Esophagus (tissue), 2 donors: ENCODE measurements at regions not wholly inside any gene's neighbourhood (a gene's known extent, or its start where the extent isn't known, plus 50 kb on each side); places are given as distances from the start of the nearest gene placed in this dataset.

Experiments used
- H3K27ac ChIP-seq, 2 donors: one replicate each; pipeline ENCODE4 v1.5.1; 2013; ENCODE audit warnings: low read depth in 2 of 2, mild to moderate bottlenecking in 2 of 2, inconsistent platforms in 1 of 2, low read length in 1 of 2, moderate library complexity in 1 of 2
- H3K27me3 ChIP-seq, 2 donors: one replicate each; pipeline ENCODE4 v1.6.1; 2013; ENCODE audit warnings: low read length in 2 of 2, control low read depth in 1 of 2, mild to moderate bottlenecking in 1 of 2; ENCODE audit not compliant: insufficient read depth in 2 of 2, control insufficient read depth in 1 of 2
- H3K36me3 ChIP-seq, 2 donors: one replicate each; pipeline ENCODE4 v1.6.1; 2013; ENCODE audit warnings: low read length in 1 of 2; ENCODE audit not compliant: control insufficient read depth in 2 of 2, insufficient read depth in 2 of 2
- H3K4me1 ChIP-seq, 2 donors: one replicate each; pipeline ENCODE4 v1.6.1; 2013; ENCODE audit warnings: low read length in 1 of 2; ENCODE audit not compliant: control insufficient read depth in 2 of 2, insufficient read depth in 2 of 2
- H3K4me3 ChIP-seq, 2 donors: one replicate each; pipeline ENCODE4 v1.5.1; 2013; ENCODE audit warnings: low read length in 2 of 2, mild to moderate bottlenecking in 2 of 2, low read depth in 1 of 2, moderate library complexity in 1 of 2
- H3K9me3 ChIP-seq, 2 donors: one replicate each; pipeline ENCODE4 v1.6.1; 2013; ENCODE audit warnings: mild to moderate bottlenecking in 2 of 2, low read depth in 1 of 2, low read length in 1 of 2, moderate library complexity in 1 of 2; ENCODE audit not compliant: control insufficient read depth in 2 of 2, insufficient read depth in 1 of 2
- WGBS, 2 donors: extraction: QIAGEN DNeasy Blood & Tissue Kit; methylation state at CpG; one replicate each; pipeline ENCODE4 v1.1.7; 2013; 5-methylcytosine and 5-hydroxymethylcytosine counted together
- donor health status: healthy with polysubstance abuse.
- donor health status: Bipolar disorder and iron deficiency.

DNA sequence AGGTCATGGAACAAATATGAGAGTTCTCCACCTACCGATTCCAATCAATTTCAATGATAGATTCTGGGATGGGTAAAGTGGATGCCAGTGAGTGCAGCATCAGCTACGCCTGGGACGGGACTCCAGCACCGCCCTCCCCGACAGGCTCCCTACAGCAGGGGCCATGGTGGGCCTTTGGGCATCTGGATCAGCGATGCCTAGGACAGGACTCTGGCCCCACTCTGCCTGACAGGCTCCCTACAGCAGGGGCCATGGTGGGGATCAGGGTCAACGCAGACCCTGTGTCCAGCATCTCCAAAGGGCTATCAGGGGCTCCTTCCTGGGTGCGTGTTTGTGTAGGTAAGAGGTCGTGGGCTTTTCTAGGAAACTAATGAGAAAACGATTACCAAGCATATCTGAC is 111.2 kb upstream of the TCERG1L start:
- Histone ChIP-seq H3K27me3 (peaks cover 0 to 4% of the 10 kb centered on the region in 2 donors), H3K9me3 (peaks cover 0 to 2% of the 10 kb centered on the region in 2 donors), H3K4me1 (no peaks in the 10 kb centered on the region), H3K27ac (no peak overlapping the region), H3K36me3 (no peaks in the 10 kb centered on the region), H3K4me3 (no peak overlapping the region)
- WGBS, 2 donors = 87 to 92% methylated on average over 10 of the region's 10 CpGs

GRCh38 chr10:131424053-131424452 is 112.5 kb upstream of the TCERG1L start:
- peaks cover 0 to 2% of the 10 kb centered on the region in 2 donors for H3K9me3 ChIP-seq
- no peaks in the 10 kb centered on the region for H3K36me3 ChIP-seq
- H3K4me3 ChIP-seq = no peak overlapping the region
- no peak overlapping the region for H3K27ac ChIP-seq
- H3K27me3 ChIP-seq = peaks cover 0 to 4% of the 10 kb centered on the region in 2 donors
- H3K4me1 ChIP-seq = no peaks in the 10 kb centered on the region
- 48 to 74% methylated on average over 6 of the region's 6 CpGs for WGBS, 2 donors

- WGBS, 2 donors = 80 to 86% methylated on average over 12 of the region's 12 CpGs
- Histone ChIP-seq H3K4me1 (no peaks in the 10 kb centered on the region), H3K27me3 (peaks cover 3 to 4% of the 10 kb centered on the region in 2 donors)
These were observed 113.4 kb upstream of the TCERG1L start for GRCh38 chr10:131424836-131425491.

GRCh38 chr10:131425752-131426533 is 114.4 kb upstream of the TCERG1L start:
- Histone ChIP-seq H3K4me1 (no peaks in the 10 kb centered on the region), H3K36me3 (no peaks in the 10 kb centered on the region), H3K27me3 (peaks cover 3 to 4% of the 10 kb centered on the region in 2 donors)

More at GRCh38 chr10:131424836-131425491, 113.4 kb upstream of the TCERG1L start:
- peaks cover 0 to 2% of the 10 kb centered on the region in 2 donors for H3K9me3 ChIP-seq
- no peak overlapping the region for H3K27ac ChIP-seq
- H3K36me3 ChIP-seq = no peaks in the 10 kb centered on the region
- H3K4me3 ChIP-seq = no peak overlapping the region

DNA sequence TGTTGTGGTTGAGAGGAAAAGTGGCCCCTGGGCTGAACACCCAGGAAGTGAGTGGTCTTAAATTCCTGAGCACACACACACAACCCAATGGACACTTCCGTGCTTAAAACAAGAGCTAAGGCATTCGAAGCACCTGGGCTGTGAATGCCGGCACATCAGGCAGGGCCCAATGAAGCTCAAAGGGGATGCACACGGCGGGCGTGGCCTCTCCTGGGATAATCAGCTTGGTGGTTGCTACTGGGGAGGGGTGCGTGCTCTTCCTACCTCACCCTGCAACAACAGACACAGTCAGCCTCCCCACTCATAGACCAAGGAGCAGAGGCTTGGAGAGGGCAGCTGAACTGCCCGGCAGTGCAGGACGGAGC is 115.0 kb upstream of the TCERG1L start:
- H3K27me3 ChIP-seq = peaks cover 3 to 4% of the 10 kb centered on the region in 2 donors

More at GRCh38 chr10:131425752-131426533, 114.4 kb upstream of the TCERG1L start:
- Histone ChIP-seq H3K27ac (no peak overlapping the region), H3K4me3 (no peak overlapping the region), H3K9me3 (peaks cover 0 to 2% of the 10 kb centered on the region in 2 donors)
- 71 to 74% methylated on average over 11 of the region's 11 CpGs for WGBS, 2 donors

GRCh38 chr10:131427281-131427680 is 115.8 kb upstream of the TCERG1L start:
- peaks cover 3 to 6% of the 10 kb centered on the region in 2 donors for H3K27me3 ChIP-seq
- WGBS, 2 donors = 51 to 52% methylated on average over 8 of the region's 8 CpGs

More for the DNA sequence above, 115.0 kb upstream of the TCERG1L start:
- Histone ChIP-seq H3K4me3 (no peak overlapping the region), H3K36me3 (no peaks in the 10 kb centered on the region), H3K27ac (no peak overlapping the region), H3K9me3 (peaks cover 0 to 3% of the 10 kb centered on the region in 2 donors), H3K4me1 (no peaks in the 10 kb centered on the region)
- 77 to 83% methylated on average over 9 of the region's 9 CpGs for WGBS, 2 donors

GRCh38 chr10:131427901-131428300 is 116.4 kb upstream of the TCERG1L start:
- Histone ChIP-seq H3K4me1 (no peaks in the 10 kb centered on the region), H3K4me3 (no peak overlapping the region), H3K27me3 (peaks cover 3 to 5% of the 10 kb centered on the region in 2 donors), H3K27ac (no peak overlapping the region), H3K9me3 (peaks cover 0 to 3% of the 10 kb centered on the region in 2 donors), H3K36me3 (no peaks in the 10 kb centered on the region)
- WGBS, 2 donors = 93% methylated on average over 8 of the region's 8 CpGs

More at GRCh38 chr10:131427281-131427680, 115.8 kb upstream of the TCERG1L start:
- Histone ChIP-seq H3K4me1 (no peaks in the 10 kb centered on the region), H3K36me3 (no peaks in the 10 kb centered on the region), H3K27ac (no peak overlapping the region), H3K4me3 (no peak overlapping the region), H3K9me3 (peaks cover 0 to 3% of the 10 kb centered on the region in 2 donors)

DNA sequence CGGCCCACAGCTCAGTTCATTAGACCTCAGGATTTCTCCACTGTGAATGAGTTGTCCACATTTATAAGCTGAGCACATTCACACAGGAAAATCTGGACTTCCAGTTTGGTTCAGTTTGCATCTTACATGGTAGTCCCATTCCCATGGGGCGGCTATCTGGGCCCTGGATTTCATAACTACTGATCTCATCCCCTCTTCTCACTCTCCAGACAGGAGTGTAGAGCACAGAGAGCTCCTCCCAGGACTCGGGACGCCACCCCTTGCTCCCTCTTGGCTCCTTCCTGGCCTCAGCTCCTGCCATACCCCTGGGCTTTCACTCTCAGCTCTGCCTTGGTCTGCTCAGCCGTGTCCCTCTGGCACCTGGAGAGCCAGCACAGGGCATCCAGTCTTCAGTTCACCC is 117.6 kb upstream of the TCERG1L start:
- H3K4me1 ChIP-seq = no peaks in the 10 kb centered on the region
- no peak overlapping the region for H3K27ac ChIP-seq
- H3K27me3 ChIP-seq = peaks cover 3% of the 10 kb centered on the region in 2 donors
- peaks cover 0 to 2% of the 10 kb centered on the region in 2 donors for H3K9me3 ChIP-seq
- H3K36me3 ChIP-seq = no peaks in the 10 kb centered on the region
- H3K4me3 ChIP-seq = no peak overlapping the region
- WGBS, 2 donors = 73% methylated on average over 5 of the region's 5 CpGs

DNA sequence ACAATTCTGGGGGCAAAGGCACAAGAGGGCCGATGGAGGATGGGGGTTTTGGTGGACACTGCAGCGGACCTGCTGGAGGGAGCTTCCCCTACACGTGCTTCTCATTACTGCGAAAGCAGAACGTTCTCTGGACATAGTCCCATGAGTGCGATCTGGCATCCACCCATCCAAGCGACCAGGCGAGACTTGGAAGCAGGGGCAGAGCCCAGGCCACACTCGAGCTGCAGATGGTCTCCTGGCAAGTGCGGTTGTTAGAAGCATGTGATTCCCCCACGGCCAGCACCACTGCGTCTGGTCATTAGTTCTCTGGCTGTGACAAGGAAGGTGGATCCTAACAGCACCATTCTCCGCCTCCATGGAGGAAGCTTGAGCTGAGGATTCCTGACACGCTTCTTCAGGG is 118.4 kb upstream of the TCERG1L start:
- no peaks in the 10 kb centered on the region for H3K36me3 ChIP-seq
- no peak overlapping the region for H3K4me3 ChIP-seq
- 72 to 76% methylated on average over 14 of the region's 14 CpGs for WGBS, 2 donors
- peaks cover 0 to 2% of the 10 kb centered on the region in 2 donors for H3K9me3 ChIP-seq
- H3K27me3 ChIP-seq = peaks cover 3% of the 10 kb centered on the region in 2 donors
- no peaks in the 10 kb centered on the region for H3K4me1 ChIP-seq
- H3K27ac ChIP-seq = no peak overlapping the region
